ENCODE measurements at regions not wholly inside any gene's neighbourhood (a gene's known extent, or its start where the extent isn't known, plus 50 kb on each side); places are given as distances from the start of the nearest gene placed in this dataset.

DNA sequence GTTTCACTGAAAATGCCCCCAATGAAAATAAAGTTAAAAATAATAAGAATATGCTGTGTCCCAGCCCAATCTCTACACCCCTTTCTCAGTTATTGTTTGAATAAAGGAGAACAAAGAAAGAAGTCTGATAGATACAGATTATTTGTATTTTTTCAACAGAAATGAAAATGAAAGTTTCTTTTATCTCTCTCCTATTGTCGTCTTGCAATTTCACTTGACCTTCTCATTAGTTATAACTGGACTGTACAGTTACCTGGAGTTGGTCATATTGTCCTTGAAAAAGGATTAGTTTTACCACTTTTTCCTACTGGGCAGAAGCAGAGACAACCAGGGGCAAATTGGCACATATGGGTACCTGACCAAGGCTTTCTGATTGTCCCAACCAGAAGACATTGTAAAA, 440.0 kb downstream of the PDCD6IP start:
- no peak for DNase-seq (ENCODE audit: low read depth in 2 of 2)
- no peak overlapping the region for H3K4me3 ChIP-seq (replicated peaks in 1 of 2; ENCODE audit: low read depth in 2 of 2, low read length in 2 of 2)
- TF ChIP-seq, protein P1, sequence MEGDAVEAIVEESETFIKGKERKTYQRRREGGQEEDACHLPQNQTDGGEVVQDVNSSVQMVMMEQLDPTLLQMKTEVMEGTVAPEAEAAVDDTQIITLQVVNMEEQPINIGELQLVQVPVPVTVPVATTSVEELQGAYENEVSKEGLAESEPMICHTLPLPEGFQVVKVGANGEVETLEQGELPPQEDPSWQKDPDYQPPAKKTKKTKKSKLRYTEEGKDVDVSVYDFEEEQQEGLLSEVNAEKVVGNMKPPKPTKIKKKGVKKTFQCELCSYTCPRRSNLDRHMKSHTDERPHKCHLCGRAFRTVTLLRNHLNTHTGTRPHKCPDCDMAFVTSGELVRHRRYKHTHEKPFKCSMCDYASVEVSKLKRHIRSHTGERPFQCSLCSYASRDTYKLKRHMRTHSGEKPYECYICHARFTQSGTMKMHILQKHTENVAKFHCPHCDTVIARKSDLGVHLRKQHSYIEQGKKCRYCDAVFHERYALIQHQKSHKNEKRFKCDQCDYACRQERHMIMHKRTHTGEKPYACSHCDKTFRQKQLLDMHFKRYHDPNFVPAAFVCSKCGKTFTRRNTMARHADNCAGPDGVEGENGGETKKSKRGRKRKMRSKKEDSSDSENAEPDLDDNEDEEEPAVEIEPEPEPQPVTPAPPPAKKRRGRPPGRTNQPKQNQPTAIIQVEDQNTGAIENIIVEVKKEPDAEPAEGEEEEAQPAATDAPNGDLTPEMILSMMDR (IDR thresholded peaks at IDR 0.05; ENCODE audit: low read depth, low read length): no peak

DNA sequence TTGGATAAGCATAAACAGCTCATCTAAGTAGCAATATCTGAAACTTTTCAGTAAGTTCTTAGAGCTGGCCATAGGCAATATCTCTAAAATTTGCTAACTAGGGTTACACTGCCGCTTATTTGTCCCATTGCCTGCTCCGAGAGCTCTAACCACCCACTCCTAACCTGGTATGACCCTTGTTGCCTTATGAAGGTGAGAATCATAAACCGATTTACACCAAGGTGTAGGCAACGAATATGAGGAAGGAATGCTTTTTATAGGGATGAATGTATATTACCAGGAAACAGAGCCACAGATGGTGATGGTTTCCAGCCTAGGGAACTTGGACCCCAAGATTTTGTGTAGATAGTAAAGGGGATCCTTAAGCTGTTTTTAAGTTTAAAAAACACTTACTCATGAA, 440.9 kb downstream of the PDCD6IP start:
- DNase-seq (ENCODE audit: low read depth in 2 of 2): no peak
- H3K4me3 ChIP-seq (replicated peaks in 1 of 2; ENCODE audit: low read depth in 2 of 2, low read length in 2 of 2): no peak overlapping the region
- TF ChIP-seq, protein P1 (IDR thresholded peaks at IDR 0.05; ENCODE audit: low read depth, low read length): no peak

DNA sequence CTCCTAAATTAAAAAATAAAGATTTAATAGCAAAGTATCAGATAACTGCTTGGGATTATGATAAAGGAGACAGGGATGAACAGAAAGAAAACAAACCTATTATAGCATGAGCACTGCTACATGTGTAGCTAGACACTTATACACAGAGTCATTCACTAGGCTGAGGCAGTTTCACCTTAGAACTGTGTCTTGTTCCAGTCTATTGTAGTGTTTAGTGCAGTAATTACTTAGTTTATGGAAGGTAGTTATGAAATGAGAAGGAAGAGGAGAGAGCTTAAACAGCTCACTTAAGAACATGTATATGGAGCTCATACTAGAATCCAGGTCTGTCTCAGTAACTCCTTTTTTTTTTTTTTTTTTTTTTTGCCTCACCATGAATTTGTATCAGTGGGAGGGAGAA, 441.4 kb downstream of the PDCD6IP start:
- no peak for DNase-seq (ENCODE audit: low read depth in 2 of 2)
- no peak overlapping the region for H3K4me3 ChIP-seq (replicated peaks in 1 of 2; ENCODE audit: low read depth in 2 of 2, low read length in 2 of 2)
- TF ChIP-seq, protein P1 (IDR thresholded peaks at IDR 0.05; ENCODE audit: low read depth, low read length): no peak

DNA sequence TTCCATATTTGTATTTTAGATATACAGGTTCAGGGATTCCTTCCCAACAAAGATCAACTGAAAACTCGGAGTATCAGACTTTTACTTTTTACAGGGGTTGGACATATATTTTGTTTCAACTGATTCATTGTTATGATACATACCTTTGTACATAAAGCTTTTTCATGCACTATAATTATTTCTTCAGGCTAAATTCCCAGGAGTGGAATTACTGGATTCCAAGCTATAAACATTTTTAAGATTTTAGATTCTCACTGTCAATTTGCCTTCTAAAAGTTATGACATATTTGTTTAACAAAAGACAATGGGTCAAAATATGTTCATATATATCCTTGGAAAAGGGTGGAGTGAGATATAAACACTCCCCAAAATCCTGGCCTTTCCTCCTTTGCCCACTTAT, 449.0 kb downstream of the PDCD6IP start:
- no peak for DNase-seq (ENCODE audit: low read depth in 2 of 2)
- TF ChIP-seq, protein P1 (IDR thresholded peaks at IDR 0.05; ENCODE audit: low read depth, low read length): no peak
- no peak overlapping the region for H3K4me3 ChIP-seq (replicated peaks in 1 of 2; ENCODE audit: low read depth in 2 of 2, low read length in 2 of 2)

DNA sequence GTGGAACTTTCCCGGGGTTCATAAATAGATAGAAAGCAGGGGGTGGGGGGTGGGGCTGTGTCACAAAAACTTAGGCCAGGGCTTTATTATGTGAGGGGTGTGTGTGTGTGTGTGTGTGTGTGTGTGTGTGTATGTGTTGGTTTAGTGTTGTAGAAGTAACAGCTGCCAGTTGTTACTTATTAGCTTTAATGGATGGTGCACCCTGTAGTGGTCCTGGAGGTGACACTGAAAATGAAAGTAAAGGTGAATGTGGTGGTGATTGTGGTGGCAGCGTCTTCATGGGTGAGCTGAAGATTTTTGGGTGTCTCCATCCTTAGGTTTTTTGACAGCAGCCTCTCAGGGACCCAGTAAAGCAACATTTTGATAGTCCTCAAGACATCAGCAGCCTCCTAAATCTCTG, 449.9 kb downstream of the PDCD6IP start:
- no peak for DNase-seq (ENCODE audit: low read depth in 2 of 2)
- TF ChIP-seq, protein P1 (IDR thresholded peaks at IDR 0.05; ENCODE audit: low read depth, low read length): no peak

DNA sequence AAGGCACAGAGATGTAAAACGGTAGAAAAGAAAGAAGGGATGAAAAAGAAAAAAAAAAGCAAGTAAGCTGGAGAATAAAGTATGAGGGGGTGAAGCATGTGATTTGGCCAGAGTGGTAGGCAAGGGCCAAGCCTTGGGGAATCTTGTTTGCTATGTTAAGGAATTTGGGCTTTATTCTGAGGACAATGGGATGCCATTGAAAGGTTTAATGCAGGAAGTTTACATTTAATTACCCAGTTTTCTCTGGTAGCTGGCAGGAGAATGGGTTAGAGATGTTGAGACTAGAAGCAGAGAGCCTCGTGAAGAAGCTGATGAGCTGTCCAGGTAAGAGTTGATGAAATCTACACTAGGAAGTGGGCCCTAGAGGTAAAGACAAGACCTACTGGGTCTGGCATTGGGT, 455.9 kb downstream of the PDCD6IP start:
- H3K4me3 ChIP-seq (replicated peaks in 1 of 2; ENCODE audit: low read depth in 2 of 2, low read length in 2 of 2): no peak overlapping the region
- DNase-seq (ENCODE audit: low read depth in 2 of 2): no peak
- TF ChIP-seq, protein P1 (IDR thresholded peaks at IDR 0.05; ENCODE audit: low read depth, low read length): no peak

More for the DNA sequence above, 449.9 kb downstream of the PDCD6IP start:
- no peak overlapping the region for H3K4me3 ChIP-seq (replicated peaks in 1 of 2; ENCODE audit: low read depth in 2 of 2, low read length in 2 of 2)

DNA sequence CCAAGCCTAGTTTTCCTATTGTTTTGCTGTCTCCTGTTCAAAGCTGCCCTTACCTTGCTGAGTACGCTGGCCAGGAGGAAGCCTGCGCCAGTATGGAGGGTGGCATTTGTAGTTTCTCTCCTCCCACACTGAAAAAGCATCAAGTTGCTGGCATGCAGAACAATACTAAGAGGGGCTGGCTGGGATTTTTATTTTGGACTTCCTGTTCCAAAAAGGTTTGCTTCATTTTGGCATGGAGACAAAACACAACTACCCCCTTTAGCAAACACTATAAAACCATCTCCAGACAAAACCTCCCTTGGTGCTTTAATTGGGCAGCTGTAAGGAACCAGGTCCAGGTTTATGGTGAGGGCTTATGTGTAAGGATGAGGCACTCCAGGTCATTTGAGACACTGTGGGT, 457.6 kb downstream of the PDCD6IP start:
- no peak for DNase-seq (ENCODE audit: low read depth in 2 of 2)
- TF ChIP-seq, protein P1 (IDR thresholded peaks at IDR 0.05; ENCODE audit: low read depth, low read length): no peak

More for the DNA sequence above, 457.6 kb downstream of the PDCD6IP start:
- no peak overlapping the region for H3K4me3 ChIP-seq (replicated peaks in 1 of 2; ENCODE audit: low read depth in 2 of 2, low read length in 2 of 2)
